ENCODE measurements at regions not wholly inside any gene's neighbourhood (a gene's known extent, or its start where the extent isn't known, plus 50 kb on each side); places are given as distances from the start of the nearest gene placed in this dataset.

- DNase-seq = no peak
Observed at GRCh38 chr11:95432714-95433503, 201.9 kb upstream of the SESN3 start.

- DNase-seq = no peak
Observed at GRCh38 chr11:95429376-95429907, 198.4 kb upstream of the SESN3 start.

- DNase-seq = no peak
Observed at GRCh38 chr11:95426823-95427462, 195.9 kb upstream of the SESN3 start.

GRCh38 chr11:95419915-95420314 is 188.9 kb upstream of the SESN3 start:
- peak; percentile 83 for DNase-seq

- no peak for DNase-seq
Observed at GRCh38 chr11:95418916-95419315, 187.9 kb upstream of the SESN3 start.

- no peak for DNase-seq
Observed at GRCh38 chr11:95417832-95418231, 186.8 kb upstream of the SESN3 start.

- DNase-seq = no peak
Observed at GRCh38 chr11:95415837-95416304, 184.9 kb upstream of the SESN3 start.

- DNase-seq = no peak
Observed at GRCh38 chr11:95414217-95414616, 183.2 kb upstream of the SESN3 start.

- DNase-seq = no peak
Observed at GRCh38 chr11:95413761-95414160, 182.8 kb upstream of the SESN3 start.

GRCh38 chr11:95413021-95413420 is 182.0 kb upstream of the SESN3 start:
- DNase-seq = no peak

- no peak for DNase-seq
Observed at GRCh38 chr11:95412074-95412473, 181.1 kb upstream of the SESN3 start.

GRCh38 chr11:95410707-95411106 is 179.7 kb upstream of the SESN3 start:
- peak; percentile 60 for DNase-seq

- DNase-seq = no peak
Observed at GRCh38 chr11:95406271-95406670, 175.3 kb upstream of the SESN3 start.

- DNase-seq = no peak
Observed at GRCh38 chr11:95404370-95404769, 173.4 kb upstream of the SESN3 start.

GRCh38 chr11:95398437-95399112 is 167.6 kb upstream of the SESN3 start:
- peak; percentile 9 for DNase-seq

- no peak for DNase-seq
Observed at GRCh38 chr11:95392644-95393043, 161.6 kb upstream of the SESN3 start.

GRCh38 chr11:95389427-95389826 is 158.4 kb upstream of the SESN3 start:
- no peak for DNase-seq

GRCh38 chr11:95388086-95388485 is 157.1 kb upstream of the SESN3 start:
- DNase-seq = no peak

- no peak for DNase-seq
Observed at GRCh38 chr11:95387325-95387724, 156.3 kb upstream of the SESN3 start.

- DNase-seq = no peak
Observed at GRCh38 chr11:95385577-95385976, 154.6 kb upstream of the SESN3 start.

- no peak for DNase-seq
Observed at GRCh38 chr11:95379479-95379878, 148.5 kb upstream of the SESN3 start.

GRCh38 chr11:95378789-95379188 is 147.8 kb upstream of the SESN3 start:
- DNase-seq = no peak

- DNase-seq = peak; percentile 69
Observed at GRCh38 chr11:95378111-95378510, 147.1 kb upstream of the SESN3 start.

GRCh38 chr11:95375886-95376285 is 144.9 kb upstream of the SESN3 start:
- peak; percentile 95 for DNase-seq
